HL-60 (cell line): ENCODE measurements at regions not wholly inside any gene's neighbourhood (a gene's known extent, or its start where the extent isn't known, plus 50 kb on each side); places are given as distances from the start of the nearest gene placed in this dataset.

Experiments
- GABPA ChIP-seq: IDR thresholded peaks from 2 replicates; pipeline ENCODE4 v1.6.1; 2012; ENCODE audit warnings: low read depth
- POLR2AphosphoS5 ChIP-seq: IDR thresholded peaks from 2 replicates; pipeline ENCODE4 v1.6.1; 2012; ENCODE audit warnings: low read depth
- SPI1 ChIP-seq: IDR thresholded peaks from 2 replicates; pipeline ENCODE4 v1.6.1; 2012; ENCODE audit warnings: low read depth, mild to moderate bottlenecking, borderline replicate concordance
- TF ChIP-seq, protein P1 (sequence below): IDR thresholded peaks from one replicate; pipeline ENCODE4 v1.5.1; 2011; ENCODE audit warnings: low read length, control low read depth, inconsistent platforms; ENCODE audit not compliant: insufficient read depth
- TF ChIP-seq, protein P2 (sequence below): IDR thresholded peaks from 2 replicates; pipeline ENCODE4 v1.6.1; 2012; ENCODE audit warnings: low read depth; ENCODE audit not compliant: insufficient replicate concordance

DNA sequence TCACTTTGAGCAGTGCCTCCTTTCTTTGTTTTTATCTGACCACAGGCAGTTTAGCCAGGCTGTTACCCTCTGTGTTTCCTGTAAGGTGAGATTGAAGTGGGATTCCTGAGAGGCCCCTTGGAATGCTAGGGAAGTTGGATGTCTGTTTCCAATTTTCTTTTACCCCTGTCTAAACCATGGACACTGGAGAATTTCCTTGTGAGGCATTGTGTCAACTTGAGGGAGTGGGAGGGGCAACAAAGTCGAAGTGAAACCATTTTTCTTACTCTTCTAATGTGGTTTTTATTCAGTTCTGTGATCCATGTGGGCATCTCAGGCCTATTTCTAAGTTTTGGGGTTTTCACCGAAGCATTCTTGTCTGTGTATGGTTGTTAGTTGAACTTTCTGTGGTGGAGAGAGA is 296.1 kb upstream of the UGT8 start:
- TF ChIP-seq, protein P1, sequence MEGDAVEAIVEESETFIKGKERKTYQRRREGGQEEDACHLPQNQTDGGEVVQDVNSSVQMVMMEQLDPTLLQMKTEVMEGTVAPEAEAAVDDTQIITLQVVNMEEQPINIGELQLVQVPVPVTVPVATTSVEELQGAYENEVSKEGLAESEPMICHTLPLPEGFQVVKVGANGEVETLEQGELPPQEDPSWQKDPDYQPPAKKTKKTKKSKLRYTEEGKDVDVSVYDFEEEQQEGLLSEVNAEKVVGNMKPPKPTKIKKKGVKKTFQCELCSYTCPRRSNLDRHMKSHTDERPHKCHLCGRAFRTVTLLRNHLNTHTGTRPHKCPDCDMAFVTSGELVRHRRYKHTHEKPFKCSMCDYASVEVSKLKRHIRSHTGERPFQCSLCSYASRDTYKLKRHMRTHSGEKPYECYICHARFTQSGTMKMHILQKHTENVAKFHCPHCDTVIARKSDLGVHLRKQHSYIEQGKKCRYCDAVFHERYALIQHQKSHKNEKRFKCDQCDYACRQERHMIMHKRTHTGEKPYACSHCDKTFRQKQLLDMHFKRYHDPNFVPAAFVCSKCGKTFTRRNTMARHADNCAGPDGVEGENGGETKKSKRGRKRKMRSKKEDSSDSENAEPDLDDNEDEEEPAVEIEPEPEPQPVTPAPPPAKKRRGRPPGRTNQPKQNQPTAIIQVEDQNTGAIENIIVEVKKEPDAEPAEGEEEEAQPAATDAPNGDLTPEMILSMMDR, result no peak
- no peak for TF ChIP-seq POLR2AphosphoS5
- TF ChIP-seq, protein P2, sequence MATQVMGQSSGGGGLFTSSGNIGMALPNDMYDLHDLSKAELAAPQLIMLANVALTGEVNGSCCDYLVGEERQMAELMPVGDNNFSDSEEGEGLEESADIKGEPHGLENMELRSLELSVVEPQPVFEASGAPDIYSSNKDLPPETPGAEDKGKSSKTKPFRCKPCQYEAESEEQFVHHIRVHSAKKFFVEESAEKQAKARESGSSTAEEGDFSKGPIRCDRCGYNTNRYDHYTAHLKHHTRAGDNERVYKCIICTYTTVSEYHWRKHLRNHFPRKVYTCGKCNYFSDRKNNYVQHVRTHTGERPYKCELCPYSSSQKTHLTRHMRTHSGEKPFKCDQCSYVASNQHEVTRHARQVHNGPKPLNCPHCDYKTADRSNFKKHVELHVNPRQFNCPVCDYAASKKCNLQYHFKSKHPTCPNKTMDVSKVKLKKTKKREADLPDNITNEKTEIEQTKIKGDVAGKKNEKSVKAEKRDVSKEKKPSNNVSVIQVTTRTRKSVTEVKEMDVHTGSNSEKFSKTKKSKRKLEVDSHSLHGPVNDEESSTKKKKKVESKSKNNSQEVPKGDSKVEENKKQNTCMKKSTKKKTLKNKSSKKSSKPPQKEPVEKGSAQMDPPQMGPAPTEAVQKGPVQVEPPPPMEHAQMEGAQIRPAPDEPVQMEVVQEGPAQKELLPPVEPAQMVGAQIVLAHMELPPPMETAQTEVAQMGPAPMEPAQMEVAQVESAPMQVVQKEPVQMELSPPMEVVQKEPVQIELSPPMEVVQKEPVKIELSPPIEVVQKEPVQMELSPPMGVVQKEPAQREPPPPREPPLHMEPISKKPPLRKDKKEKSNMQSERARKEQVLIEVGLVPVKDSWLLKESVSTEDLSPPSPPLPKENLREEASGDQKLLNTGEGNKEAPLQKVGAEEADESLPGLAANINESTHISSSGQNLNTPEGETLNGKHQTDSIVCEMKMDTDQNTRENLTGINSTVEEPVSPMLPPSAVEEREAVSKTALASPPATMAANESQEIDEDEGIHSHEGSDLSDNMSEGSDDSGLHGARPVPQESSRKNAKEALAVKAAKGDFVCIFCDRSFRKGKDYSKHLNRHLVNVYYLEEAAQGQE, result no peak
- TF ChIP-seq SPI1, result no peak
- TF ChIP-seq GABPA, result no peak
